ENCODE measurements at regions not wholly inside any gene's neighbourhood (a gene's known extent, or its start where the extent isn't known, plus 50 kb on each side); places are given as distances from the start of the nearest gene placed in this dataset.

DNA sequence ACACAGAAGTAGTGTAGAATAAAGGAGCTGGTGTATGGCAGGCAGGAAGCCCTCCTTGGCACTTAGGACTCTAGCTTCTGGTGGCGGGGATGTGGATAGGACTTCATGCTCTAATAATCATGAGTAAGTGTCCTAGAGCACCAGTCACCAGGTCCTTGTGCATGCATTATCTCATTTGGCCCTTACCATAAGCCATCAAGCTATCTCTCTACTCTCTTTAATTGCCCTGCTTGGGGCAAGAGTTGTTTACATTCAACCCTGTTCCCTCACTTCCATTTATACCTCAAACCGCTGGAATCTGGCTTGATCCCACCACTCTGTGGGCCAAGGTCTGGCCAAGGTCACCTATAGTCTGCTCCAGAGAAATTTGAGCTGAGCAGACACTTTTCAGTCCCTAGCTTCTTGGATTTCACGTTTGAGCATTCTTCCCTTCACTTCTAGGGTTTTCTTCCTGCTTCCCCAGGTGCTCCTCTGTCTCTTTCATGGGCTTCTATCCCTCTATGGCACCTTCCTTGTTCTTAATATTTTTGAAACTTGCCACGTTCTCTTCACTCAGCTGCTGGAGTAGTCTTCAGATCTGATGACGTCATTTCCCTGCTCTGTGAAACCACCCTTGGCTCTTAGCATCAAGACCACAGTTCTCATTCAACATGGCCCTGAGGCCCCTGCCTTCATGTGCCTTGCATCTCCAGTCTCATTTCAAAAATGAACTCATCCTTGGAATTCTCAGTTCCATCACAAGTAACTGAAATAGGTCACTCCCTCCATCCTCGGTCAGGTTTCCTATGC lies 94.9 kb upstream of the GATA6 start:
- no peak for DNase-seq

DNA sequence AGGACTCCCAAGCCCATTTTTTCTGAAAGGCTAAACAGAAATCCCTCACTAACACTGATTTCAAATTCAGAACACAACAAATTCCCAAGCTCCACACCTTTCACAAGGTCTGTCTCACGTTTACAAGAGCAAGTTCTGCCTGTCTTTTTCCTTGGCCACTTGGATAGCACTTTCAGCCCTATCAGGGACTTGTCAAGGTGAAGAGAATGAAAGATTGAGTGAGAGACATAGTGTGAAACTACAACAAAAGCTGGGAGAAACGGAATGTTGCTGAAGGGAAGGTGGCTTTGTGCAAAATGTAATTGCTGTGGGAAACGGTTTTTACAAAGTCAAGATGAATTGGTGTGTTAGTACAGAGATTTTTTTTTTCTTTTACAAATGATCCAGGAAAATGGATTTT lies 89.4 kb upstream of the GATA6 start:
- no peak for DNase-seq

DNA sequence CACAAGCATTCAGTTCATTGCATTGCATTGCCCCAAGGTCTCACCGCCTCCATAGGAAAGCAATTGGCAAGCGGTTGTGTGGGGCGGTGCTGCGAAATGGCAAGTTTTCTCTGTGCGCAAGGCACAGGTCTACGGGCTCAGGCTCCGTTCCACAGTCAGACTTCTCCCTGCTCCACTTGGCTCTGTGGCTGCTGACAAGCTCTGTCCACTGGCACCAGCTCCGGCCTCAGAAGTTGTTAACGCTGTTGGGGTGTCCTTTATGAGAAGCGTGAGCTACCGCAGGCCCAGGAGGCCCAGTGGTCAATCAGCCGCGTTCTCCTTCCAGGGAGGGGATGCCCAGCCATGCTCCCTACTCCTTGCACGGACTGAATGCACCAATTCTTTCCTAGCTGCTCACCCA lies 87.0 kb upstream of the GATA6 start:
- DNase-seq: no peak

DNA sequence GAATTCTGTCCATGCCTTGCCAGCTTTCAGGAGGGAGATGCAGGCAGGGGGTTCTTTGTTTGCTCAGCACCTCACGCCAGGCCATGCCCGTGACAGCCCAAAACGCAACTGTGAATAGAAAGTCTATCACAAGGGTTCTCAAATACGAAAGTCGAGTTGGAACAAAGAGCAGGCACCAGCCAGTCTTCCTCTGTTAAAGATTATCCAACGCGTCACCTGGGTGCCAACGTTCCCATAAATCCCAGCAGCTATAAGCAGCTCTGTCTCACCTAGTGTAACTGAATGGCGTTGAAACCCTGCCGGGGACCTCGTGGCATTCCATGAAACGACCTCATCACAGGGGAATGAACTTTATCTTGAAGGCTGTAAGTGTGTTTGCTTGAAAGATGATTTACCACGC lies 84.8 kb upstream of the GATA6 start:
- no peak for DNase-seq

DNA sequence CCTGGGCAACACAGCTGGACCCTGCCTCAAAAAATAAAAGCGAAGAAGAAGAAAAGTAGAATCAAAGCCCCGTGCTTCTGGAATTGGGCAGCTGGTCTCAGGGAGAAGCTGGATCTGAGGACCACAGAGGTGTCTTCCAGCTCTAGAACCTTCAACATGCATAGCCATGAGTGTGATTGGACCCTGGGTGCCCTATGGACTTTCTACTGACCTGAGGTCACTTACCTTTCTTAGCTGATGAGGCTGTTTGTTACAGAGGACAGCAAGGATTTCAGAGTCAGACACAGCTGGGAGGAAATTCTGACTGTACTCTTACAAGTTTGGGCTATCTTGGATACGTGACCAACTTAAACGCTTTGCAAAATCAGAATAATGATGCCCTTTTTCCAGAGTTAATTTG lies 82.4 kb upstream of the GATA6 start:
- DNase-seq: no peak

DNA sequence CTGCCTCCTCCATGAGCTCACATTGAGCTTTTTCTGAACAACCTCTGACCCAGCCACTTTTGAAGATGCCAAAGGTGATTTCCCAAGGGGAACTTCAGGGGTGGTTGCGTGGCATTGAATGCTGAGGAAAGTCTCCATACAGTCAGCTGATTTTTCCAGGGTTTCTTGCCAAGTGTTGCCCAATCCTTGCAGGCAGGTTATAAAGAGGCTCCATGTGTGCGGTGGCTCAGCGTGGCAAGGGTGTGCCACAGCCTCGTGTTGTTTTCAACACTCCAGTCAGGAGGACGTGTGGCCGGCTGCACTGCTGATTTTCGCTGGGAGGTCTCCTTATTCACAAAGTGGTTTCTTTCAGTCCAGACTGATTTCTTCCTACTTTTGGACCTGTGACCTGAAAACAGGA lies 81.4 kb upstream of the GATA6 start:
- DNase-seq: no peak

DNA sequence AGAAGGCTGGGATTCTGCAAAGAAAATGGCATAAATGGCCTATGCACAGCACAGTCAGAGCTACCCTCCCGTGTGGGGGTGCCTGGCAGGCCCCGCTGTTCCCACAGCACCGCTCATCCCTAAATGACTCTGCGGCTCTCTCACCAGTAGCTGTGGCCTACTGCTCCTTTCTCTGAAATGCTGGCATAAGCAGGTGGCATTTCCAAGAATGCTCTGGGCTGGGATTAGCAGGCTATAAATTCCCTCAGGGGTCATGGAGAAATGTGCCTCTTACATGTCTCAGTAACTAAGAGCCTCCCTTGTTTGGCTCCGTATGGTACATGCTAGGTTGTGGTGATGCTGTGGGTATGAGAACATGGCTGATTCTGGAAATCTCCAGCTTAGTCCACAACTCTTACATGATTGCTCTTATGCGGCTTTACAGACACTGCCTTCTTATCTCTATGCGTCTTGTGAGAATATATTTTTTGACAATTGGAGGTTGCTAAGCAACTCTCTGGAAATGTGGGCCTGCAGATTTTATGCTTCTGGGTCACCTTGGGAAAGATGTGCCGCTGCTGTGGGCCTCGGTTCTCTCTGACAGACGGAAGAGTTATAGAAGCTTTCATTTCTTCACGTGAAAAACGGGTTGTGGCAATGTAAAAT lies 80.3 kb upstream of the GATA6 start:
- DNase-seq: no peak

DNA sequence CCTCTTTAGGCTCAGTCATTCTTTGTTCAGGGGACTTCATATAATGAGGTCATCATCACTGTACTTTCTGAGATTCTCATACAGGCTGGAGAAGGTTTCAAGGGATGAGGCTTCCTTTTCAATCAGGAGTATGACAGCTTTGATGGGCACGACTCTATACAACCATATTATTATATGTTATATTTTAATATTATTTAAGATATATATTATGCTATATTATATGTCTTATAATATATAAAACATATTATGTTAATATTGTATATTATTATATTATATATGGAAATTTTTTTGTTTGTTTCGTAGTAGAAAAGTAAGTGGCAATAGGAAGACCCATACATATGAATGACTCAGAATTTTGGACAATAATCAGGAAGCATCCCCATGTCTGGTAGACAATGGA lies 78.0 kb upstream of the GATA6 start:
- no peak for DNase-seq

DNA sequence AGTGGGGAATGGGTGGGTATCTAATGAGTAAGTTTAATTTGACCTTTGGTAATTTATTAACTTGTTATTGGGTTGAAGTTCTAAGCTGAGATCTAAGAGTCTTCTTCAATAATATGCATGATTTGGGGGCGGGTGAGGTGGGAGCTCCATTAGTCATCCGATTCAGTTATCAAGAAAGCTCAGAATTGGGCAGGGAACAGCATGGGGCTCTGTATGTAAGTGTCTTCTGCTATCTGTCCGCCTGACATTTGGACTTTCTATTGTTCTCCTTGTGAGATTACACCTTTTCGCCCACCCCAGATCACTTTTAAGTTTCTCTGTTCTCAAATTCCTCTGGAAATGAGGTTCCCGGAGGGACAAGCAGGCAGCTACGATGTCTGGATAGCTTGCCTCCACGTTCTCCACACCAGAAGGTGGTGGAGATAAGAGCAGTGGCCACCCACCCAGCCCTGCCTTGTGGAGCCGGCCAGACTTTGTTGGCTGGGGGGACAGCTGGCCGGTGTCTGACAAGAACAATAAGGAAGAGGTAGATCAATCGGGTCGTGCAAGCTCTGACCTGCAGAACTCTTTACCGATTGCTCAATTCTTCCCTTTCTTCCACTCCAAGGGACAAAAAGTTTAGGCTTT lies 75.5 kb upstream of the GATA6 start:
- DNase-seq: no peak

DNA sequence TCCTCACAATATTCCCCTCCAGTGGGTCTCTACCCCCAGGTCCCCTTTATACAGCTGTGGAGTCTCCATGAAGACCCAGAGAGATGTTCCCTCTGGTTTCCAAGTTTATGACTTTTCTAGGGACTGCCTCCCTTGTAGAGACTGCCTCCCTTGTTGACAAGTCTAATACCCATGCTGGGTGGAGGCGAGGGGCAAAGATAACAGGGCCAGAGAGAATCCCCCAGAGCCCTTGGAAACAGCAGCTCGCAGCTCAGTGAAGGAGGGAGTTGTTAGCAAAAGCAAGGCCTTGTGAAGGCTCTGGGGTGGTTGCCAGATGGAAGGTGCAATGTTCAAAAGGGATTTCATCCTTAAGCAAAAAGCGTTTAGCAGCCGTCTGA lies 75.0 kb upstream of the GATA6 start:
- no peak for DNase-seq

DNA sequence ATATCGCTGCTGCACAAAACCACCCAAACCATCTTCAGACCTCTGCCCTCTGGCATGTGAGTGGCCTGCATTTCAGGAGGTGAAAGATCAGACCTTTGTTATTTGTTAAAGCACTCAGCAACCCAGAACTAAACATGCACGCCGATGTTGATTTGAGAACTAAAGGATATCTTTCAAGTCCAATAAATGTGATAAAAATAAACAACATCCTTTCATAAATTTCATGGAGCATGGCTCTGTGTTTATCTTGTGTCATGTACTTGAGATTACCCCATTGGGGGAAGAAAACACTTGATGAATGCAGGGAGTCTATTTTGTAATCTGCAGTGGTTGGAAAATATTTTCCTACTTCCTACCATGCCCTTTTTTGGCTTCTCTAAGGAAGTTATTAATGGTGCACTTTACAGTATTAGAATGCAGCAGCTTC lies 70.8 kb upstream of the GATA6 start:
- no peak for DNase-seq

DNA sequence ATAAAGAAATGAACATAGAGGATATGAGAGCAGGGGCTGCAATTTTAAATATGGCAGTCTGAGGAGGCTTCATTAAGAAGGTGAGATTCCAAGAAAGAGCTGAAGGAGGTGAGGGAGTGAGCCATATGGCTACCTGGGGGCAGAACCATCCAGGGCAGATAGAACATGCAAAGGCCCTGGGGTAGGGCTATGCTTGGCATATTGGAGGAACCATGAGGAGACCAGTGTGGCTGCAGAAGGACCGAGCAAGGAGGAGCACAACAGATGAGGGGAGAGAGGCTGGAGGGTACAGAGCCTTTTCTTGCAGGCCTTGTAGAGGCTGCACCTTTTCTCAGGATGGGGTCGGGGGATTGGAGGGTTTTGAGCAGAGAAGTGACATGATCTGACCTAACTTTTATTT lies 69.5 kb upstream of the GATA6 start:
- DNase-seq: no peak

DNA sequence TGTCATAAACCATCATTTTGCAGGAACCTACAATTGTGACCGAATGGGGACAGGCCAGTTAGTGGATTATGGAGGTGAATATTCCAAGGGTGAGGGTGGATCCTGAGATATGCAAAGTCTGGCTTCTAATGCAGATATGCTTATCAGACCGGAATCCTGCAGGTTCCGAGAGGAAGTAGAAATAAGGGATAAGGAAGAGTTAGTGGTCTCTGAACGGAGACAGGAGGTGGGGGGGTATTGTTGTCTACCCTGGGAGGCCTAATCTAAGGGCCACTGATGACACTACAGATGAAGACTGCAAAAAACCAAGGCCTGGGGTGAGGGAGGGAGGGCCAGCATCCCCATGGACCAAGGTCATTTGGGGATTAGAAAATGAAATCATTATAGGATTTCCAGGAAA lies 67.7 kb upstream of the GATA6 start:
- DNase-seq: no peak

DNA sequence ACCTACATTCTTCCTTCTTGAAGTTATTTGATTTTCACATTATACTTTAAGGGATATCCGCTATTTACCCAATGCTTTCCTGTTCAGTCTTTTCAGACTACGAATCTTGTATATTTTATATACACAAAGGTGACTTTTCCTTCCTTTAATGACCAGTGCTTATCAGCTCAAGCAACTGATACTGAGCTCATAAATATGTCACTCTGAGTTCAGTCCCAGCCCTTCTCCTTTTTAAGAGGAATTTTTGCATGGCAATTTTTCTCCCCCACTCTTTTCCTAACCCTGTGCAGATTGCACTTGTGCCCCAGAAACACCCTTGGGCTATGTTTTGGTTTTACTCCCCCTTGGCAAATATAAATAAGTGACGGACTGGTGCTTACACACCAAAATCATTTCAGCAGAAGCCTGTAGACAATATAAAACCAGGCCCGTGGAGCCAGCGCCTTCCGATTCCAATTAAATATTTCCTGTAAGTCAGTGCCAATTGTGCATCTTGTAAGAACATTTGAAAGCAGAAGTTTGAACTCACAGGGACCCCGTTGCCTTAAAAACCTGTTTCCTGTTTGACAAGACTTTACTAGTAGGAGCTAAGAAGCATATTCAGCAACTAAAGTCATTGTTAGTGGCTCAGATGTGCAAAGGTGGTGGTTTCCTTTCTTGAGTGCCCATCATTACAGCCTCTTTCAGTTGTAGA lies 66.3 kb upstream of the GATA6 start:
- DNase-seq: no peak

DNA sequence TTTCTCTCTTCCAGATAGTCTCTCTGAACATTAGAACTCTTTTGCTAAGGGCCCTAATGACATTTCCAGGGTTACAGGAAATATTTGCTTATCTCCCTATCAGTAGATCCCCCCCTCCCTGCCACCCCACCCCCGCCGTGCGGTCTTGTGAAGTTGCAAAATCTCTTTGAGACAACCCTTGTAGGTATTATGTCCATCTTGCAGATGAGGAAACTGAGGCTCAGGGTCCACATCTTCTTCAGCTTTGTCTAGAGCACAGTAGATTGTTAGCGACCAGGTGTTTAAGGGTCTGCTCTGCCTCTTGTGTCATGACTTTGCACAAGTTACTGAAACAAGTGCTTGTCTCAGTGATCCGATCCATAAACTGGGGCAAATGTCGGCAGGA lies 65.8 kb upstream of the GATA6 start:
- DNase-seq: no peak

DNA sequence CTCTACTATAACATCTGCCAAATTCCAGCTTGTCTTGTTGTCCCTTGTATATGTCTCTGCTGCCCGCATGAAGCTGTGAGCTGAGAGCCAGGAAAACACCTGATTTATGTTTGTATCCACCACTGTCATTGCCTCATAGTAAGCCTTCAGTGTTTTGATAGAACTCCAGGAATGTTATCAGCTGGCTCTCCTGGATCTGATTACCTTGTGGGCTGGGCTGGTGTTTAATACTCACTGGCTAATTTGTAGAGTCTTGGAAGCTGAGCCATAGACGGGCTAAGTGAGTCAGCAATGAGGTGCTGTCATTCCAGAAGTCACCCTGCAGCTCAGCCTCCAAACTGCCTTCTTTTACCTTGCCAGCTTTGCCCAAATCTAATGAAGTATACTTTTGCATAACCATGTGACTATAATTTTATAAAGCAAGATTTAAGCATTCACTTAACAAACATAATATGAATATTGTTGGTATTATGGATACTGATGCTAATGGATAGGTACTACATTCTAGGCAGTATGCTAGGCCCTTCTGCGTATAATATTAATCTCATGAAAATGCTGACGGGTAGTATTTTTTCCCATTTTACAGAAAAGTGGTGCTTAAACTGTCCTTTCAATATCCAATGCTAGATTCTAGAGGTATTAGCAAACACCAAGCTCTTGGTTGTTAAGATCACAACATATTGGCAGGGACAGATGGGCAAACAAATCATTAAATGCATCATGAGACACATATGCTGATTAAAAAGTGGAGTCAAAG lies 62.7 kb upstream of the GATA6 start:
- no peak for DNase-seq

DNA sequence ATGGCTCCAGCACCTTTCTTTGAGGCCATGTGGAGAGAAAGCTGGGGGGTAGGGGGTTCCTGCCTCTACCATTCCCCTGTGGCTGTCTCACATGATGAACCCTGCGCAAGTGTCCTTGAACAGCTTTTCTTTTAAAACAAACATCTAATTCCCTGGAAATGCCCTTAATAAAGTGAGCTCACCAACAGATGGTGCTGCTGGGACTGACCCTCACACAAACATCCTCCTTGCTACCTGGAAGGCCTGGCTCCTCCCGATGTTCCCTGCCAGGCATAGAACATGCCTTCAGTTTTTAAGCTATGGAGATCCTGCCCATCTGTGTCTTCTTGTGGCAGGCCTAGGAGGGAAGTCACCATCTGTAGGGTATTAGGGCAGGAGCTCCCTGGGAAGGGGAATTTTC lies 60.7 kb upstream of the GATA6 start:
- peak in 1 of 2 experiments; percentile 14 for DNase-seq

DNA sequence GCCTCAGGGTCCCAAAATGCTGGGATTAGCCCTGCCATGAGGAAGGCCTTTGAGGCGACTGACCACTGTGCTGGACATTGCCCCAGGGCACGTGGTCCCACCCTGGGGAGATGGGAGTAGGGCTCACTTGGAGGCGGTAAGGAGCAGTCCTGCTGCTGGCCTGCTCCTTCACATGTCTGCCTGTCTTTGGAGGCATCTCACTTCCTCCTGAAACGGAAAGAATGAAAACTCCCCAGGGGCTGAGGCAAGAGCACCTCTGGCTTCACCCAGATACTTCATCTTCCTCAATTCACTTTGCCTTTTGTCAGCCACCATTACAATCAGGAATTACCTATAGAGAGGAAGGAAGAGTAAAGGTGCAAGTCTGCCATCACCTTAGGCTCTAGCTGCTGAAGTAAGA lies 59.9 kb upstream of the GATA6 start:
- DNase-seq: no peak

DNA sequence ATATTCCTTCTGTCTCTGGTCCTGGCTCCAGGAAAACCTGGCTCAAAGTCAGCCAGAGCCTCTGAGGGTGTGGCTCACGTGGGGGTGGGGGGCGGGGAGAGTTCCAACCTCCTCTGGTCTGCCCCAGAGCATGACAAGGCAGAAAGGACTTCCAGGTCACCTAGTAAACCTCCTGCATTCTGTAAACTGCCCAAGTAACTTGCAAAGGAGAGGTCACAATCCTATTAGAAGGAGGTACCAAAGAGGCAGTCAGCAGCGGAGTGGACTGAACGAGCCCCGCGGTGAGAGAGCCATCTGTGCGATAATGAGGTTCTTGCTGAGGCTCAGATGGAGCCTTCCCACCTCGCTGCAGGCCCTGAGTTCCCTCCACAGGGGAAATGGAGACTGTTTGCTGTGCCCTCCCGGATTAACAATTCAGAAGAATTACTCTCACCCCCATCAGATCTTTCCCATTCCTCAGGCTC lies 58.9 kb upstream of the GATA6 start:
- DNase-seq: no peak

DNA sequence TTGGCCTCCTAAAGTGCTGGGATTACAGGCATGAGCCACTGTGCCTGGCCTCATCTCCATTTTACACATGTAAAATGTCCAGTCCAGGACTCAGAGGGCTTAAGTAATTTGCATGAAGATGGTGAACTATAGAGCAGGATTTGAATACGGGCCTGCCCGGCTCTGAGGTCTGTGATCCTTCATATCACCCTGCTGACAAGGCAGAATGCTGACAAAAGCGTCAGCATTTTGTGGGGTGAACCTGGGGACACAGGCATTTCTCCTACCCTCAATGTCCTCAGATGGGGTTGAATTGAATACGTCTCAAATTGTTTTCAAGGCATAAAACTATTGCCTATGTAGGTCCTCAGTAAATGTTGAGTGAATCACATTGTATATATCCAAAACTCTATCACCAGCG lies 57.2 kb upstream of the GATA6 start:
- no peak for DNase-seq

DNA sequence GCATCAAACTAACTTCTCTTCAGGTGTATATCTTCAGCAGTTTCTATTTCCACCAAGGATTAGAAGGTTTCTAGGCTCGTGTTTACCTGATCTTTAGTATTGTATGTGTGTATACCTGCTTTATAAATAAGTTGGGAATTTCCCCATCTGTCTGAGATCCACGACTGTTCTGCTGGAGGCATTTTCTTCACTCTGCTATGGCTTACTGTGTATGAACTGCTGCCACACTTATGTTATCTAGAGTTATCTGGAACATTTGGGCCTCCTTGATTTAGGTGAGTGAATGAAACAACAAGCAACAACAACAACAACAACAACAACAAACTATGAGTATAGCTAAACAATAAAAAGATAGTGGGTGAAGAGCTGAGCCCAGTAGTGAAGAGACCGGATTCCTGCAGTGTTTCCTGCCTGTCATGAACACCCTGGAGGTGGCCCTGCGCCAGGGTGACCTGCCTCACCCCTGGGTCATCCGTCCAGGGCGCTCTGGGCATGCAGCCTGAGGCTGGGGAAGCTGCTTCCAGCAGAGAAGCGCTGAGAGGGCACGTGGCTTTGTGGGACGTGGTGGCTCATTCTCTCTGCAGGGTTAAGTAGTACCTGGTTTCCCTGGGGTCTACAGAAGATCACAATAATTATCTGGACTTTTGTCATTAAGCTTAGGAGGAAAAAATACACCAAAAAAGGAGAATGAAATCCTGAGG lies 56.1 kb upstream of the GATA6 start:
- DNase-seq: no peak
